K562 (cell line): ENCODE measurements at regions not wholly inside any gene's neighbourhood (a gene's known extent, or its start where the extent isn't known, plus 50 kb on each side); places are given as distances from the start of the nearest gene placed in this dataset.
A peak's percentile ranks its signal among the peaks of the same experiment; 100 is the strongest.

Experiments
- BACH1 ChIP-seq: fragments of 200-800 bp; sonication (Bioruptor generic); IDR thresholded peaks from 2 replicates; pipeline ENCODE4 v1.6.1; 2016; ENCODE audit warnings: missing genetic modification characterization, missing compliant biosample characterization
- BDP1 ChIP-seq: IDR thresholded peaks from 3 replicates; pipeline ENCODE4 v1.6.1; 2011; ENCODE audit not compliant: insufficient read length, insufficient read depth
- CCAR2 ChIP-seq: fragments of 200-400 bp; formaldehyde crosslinking; IDR thresholded peaks from 2 replicates; pipeline ENCODE4 v1.6.1; 2017; ENCODE audit warnings: mild to moderate bottlenecking, low read depth, low read length
- CEBPB ChIP-seq: fragments of 450-650 bp; IDR thresholded peaks from 2 replicates; pipeline ENCODE4 v1.6.1; 2016; ENCODE audit warnings: missing genetic modification characterization, missing compliant biosample characterization
- EWSR1 ChIP-seq: fragments of 450-650 bp; IDR thresholded peaks from 2 replicates; pipeline ENCODE4 v1.6.1; 2018; ENCODE audit warnings: borderline replicate concordance, mild to moderate bottlenecking, low read depth, moderate library complexity; ENCODE audit not compliant: partially characterized antibody
- GATAD2A ChIP-seq: fragments of 450-650 bp; IDR thresholded peaks from 2 replicates; pipeline ENCODE4 v1.6.1; 2017
- GATAD2B ChIP-seq: fragments of 450-650 bp; IDR thresholded peaks from 2 replicates; pipeline ENCODE4 v1.6.1; 2017; ENCODE audit warnings: mild to moderate bottlenecking, borderline replicate concordance
- HMG20B ChIP-seq: fragments of 250-450 bp; sonication (Bioruptor Pico); IDR thresholded peaks from 2 replicates; pipeline ENCODE4 v1.5.0; 2021; ENCODE audit warnings: mild to moderate bottlenecking
- SIN3A ChIP-seq, 2 experiments: fragments of 150-350 bp in 1 of 2; IDR thresholded peaks; 2 replicates each; pipeline ENCODE4 v1.6.1; 2011 to 2016; ENCODE audit warnings: borderline replicate concordance in 2 of 2, low read depth in 2 of 2, low read length in 2 of 2, mild to moderate bottlenecking in 2 of 2, moderate library complexity in 2 of 2; ENCODE audit not compliant: control insufficient read depth in 1 of 2
- SMARCC2 ChIP-seq: fragments of 450-650 bp; IDR thresholded peaks from 2 replicates; pipeline ENCODE4 v1.6.1; 2017; ENCODE audit warnings: antibody characterized with exemption, moderate library complexity, mild to moderate bottlenecking, low read depth
- SRSF9 ChIP-seq: fragments of 200-400 bp; formaldehyde crosslinking; IDR thresholded peaks from 2 replicates; pipeline ENCODE4 v1.6.1; 2017; ENCODE audit warnings: low read depth, low read length, borderline replicate concordance
- TEAD4 ChIP-seq, 2 experiments: sonication (generic) in 1 of 2; formaldehyde crosslinking in 1 of 2; IDR thresholded peaks; 2 replicates each; pipeline versions ENCODE4 v1.6.1 to v1.8.0; 2012 to 2022; ENCODE audit warnings: borderline replicate concordance in 1 of 2, inconsistent platforms in 1 of 2, low read length in 1 of 2, mild to moderate bottlenecking in 1 of 2, missing genetic modification reagents in 1 of 2
- ZBED1 ChIP-seq: IDR thresholded peaks from 2 replicates; pipeline ENCODE4 v1.6.1; 2014
- ZKSCAN3 ChIP-seq: fragments of 250-450 bp; sonication (Bioruptor Pico); IDR thresholded peaks from 2 replicates; pipeline ENCODE4 v1.4.0; 2020
- ZNF75A ChIP-seq: fragments of 450-650 bp; formaldehyde crosslinking; IDR thresholded peaks from 2 replicates; pipeline ENCODE4 v1.4.0; 2020; ENCODE audit warnings: mild to moderate bottlenecking
- ZNF764 ChIP-seq: fragments of 250-450 bp; sonication (Bioruptor Pico); IDR thresholded peaks from 2 replicates; pipeline ENCODE4 v1.4.0; 2020; ENCODE audit warnings: low read depth, mild to moderate bottlenecking, moderate library complexity
- TF ChIP-seq, protein P1 (sequence below): sonication (generic); formaldehyde crosslinking; IDR thresholded peaks from 2 replicates; pipeline ENCODE4 v1.8.1; 2023; ENCODE audit warnings: missing genetic modification reagents, mild to moderate bottlenecking, borderline replicate concordance
- TF ChIP-seq, protein P2 (sequence below): fragments of 250-450 bp; sonication (Bioruptor Pico); IDR thresholded peaks from 2 replicates; pipeline ENCODE4 v1.4.0; 2020; ENCODE audit warnings: borderline replicate concordance
- TF ChIP-seq, protein P3 (sequence below): fragments of 450-650 bp; IDR thresholded peaks from 2 replicates; pipeline ENCODE4 v1.6.1; 2016
- TF ChIP-seq, protein P4 (sequence below): IDR thresholded peaks from 2 replicates; pipeline ENCODE4 v1.6.1; 2012; ENCODE audit warnings: low read depth, low read length, improper control_type of control experiment, borderline replicate concordance

DNA sequence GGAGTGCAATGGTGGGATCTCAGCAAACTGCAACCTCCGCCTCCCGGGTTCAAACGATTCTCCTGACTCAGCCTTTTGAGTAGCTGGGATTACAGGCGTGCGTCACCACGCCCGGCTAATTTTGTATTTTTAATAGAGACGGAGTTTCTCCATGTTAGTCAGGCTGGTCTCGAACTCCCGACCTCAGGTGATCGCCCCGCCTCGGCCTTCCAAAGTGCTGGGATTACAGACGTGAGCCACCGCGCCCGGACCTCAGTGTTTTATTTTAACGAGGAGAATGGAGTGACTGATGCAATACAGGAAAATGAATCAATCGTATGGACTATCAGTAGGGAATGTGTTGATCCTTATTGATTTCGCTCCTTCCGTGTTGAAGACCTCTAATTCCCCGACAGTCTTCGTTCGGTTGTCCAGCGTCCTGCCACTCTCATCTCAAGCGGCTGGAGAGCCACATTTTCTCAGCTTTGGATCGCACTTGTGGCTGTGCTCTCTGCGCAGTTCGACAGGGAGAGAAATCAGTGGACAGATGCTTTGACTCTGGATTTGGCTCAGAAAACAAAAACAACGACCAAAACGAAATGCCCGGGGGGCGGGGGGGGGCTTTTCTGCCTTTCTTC lies 166.2 kb downstream of the TRIM27 start (continued):
- TF ChIP-seq, protein P1, sequence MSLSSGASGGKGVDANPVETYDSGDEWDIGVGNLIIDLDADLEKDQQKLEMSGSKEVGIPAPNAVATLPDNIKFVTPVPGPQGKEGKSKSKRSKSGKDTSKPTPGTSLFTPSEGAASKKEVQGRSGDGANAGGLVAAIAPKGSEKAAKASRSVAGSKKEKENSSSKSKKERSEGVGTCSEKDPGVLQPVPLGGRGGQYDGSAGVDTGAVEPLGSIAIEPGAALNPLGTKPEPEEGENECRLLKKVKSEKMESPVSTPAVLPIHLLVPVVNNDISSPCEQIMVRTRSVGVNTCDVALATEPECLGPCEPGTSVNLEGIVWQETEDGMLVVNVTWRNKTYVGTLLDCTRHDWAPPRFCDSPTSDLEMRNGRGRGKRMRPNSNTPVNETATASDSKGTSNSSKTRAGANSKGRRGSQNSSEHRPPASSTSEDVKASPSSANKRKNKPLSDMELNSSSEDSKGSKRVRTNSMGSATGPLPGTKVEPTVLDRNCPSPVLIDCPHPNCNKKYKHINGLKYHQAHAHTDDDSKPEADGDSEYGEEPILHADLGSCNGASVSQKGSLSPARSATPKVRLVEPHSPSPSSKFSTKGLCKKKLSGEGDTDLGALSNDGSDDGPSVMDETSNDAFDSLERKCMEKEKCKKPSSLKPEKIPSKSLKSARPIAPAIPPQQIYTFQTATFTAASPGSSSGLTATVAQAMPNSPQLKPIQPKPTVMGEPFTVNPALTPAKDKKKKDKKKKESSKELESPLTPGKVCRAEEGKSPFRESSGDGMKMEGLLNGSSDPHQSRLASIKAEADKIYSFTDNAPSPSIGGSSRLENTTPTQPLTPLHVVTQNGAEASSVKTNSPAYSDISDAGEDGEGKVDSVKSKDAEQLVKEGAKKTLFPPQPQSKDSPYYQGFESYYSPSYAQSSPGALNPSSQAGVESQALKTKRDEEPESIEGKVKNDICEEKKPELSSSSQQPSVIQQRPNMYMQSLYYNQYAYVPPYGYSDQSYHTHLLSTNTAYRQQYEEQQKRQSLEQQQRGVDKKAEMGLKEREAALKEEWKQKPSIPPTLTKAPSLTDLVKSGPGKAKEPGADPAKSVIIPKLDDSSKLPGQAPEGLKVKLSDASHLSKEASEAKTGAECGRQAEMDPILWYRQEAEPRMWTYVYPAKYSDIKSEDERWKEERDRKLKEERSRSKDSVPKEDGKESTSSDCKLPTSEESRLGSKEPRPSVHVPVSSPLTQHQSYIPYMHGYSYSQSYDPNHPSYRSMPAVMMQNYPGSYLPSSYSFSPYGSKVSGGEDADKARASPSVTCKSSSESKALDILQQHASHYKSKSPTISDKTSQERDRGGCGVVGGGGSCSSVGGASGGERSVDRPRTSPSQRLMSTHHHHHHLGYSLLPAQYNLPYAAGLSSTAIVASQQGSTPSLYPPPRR (CRISPR knock-in tag), result no peak
- TF ChIP-seq BACH1 (tag) (no peak; the same call in 1 of the 2 replicates), TEAD4 (IDR thresholded peaks at IDR 0.05; ENCODE audit: low read length) (no peak; the same call in none of the 2 replicates), TEAD4 (CRISPR knock-in tag; IDR thresholded peaks at IDR 0.05; ENCODE audit: borderline replicate concordance) (no peak), GATAD2B (peak; percentile 44; the same call in 1 of the 2 replicates), ZNF764 (CRISPR knock-in tag) (no peak), BDP1 (no peak), GATAD2A (no peak), HMG20B (CRISPR knock-in tag) (no peak), CEBPB (peak; percentile 89), CCAR2 (no peak), ZNF75A (CRISPR knock-in tag) (no peak), SRSF9 (no peak), ZKSCAN3 (no peak), ZBED1 (no peak), EWSR1 (no peak), SMARCC2 (no peak), SIN3A (IDR thresholded peaks at IDR 0.05; ENCODE audit: borderline replicate concordance in 2 of 2, control insufficient read depth in 1 of 2, low read depth in 2 of 2, low read length in 2 of 2) (no peak)
- TF ChIP-seq, protein P2, sequence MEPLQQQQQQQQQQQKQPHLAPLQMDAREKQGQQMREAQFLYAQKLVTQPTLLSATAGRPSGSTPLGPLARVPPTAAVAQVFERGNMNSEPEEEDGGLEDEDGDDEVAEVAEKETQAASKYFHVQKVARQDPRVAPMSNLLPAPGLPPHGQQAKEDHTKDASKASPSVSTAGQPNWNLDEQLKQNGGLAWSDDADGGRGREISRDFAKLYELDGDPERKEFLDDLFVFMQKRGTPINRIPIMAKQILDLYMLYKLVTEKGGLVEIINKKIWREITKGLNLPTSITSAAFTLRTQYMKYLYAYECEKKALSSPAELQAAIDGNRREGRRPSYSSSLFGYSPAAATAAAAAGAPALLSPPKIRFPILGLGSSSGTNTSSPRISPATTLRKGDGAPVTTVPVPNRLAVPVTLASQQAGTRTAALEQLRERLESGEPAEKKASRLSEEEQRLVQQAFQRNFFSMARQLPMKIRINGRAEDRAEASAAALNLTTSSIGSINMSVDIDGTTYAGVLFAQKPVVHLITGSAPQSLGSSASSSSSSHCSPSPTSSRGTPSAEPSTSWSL (CRISPR knock-in tag), result no peak
- TF ChIP-seq, protein P3, sequence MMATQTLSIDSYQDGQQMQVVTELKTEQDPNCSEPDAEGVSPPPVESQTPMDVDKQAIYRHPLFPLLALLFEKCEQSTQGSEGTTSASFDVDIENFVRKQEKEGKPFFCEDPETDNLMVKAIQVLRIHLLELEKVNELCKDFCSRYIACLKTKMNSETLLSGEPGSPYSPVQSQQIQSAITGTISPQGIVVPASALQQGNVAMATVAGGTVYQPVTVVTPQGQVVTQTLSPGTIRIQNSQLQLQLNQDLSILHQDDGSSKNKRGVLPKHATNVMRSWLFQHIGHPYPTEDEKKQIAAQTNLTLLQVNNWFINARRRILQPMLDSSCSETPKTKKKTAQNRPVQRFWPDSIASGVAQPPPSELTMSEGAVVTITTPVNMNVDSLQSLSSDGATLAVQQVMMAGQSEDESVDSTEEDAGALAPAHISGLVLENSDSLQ, result peak; percentile 44; the same call in 1 of the 2 replicates
- TF ChIP-seq, protein P4, sequence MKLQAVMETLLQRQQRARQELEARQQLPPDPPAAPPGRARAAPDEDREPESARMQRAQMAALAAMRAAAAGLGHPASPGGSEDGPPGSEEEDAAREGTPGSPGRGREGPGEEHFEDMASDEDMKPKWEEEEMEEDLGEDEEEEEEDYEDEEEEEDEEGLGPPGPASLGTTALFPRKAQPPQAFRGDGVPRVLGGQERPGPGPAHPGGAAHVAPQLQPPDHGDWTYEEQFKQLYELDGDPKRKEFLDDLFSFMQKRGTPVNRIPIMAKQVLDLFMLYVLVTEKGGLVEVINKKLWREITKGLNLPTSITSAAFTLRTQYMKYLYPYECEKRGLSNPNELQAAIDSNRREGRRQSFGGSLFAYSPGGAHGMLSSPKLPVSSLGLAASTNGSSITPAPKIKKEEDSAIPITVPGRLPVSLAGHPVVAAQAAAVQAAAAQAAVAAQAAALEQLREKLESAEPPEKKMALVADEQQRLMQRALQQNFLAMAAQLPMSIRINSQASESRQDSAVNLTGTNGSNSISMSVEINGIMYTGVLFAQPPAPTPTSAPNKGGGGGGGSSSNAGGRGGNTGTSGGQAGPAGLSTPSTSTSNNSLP, result peak; percentile 32; the same call in 1 of the 2 replicates
